HCT116 (cell line): ENCODE measurements at regions not wholly inside any gene's neighbourhood (a gene's known extent, or its start where the extent isn't known, plus 50 kb on each side); places are given as distances from the start of the nearest gene placed in this dataset.

Experiments used
- ATAC-seq: fragments of 200-7000 bp; cut with Tn5 transposase; 2 replicates; pipeline ENCODE4 v1.9.1; 2020; ENCODE audit warnings: mild to moderate bottlenecking, moderate library complexity
- BruUV-seq: library from RNA; stranded (reverse); fragments of 400-500 nt; replicated peaks from 2 replicates; lab custom pipeline; 2021; lab: Mats Ljungman, UMichigan
- CTCF ChIA-PET: fragments of 300-600 bp; sonication (Branson Sonifier 250); formaldehyde crosslinking; loops from one replicate; lab custom pipeline; 2021; ENCODE audit warnings: antibody characterized with exemption; lab: Charles Lee
- POLR2A ChIA-PET: fragments of 300-600, 350-600 bp; sonication (Branson Sonifier 250); formaldehyde crosslinking; loops from one replicate; lab custom pipeline; 2021; ENCODE audit warnings: antibody characterized with exemption; lab: Charles Lee
- RAD21 ChIA-PET, 2 experiments: fragments of 300-600 bp; sonication (Branson Sonifier 250); formaldehyde crosslinking; loops; one replicate each; lab custom pipeline; 2023; ENCODE audit warnings: low total read pairs in 2 of 2; ENCODE audit not compliant: uncharacterized antibody in 2 of 2, unreplicated experiment in 2 of 2, low non-redundant PET in 1 of 2; lab: Charles Lee
- DNase-seq: peaks from one replicate; pipeline ENCODE4 v3.0.0-alpha.2; 2010; ENCODE audit warnings: low read depth, low spot score
- H2AFZ ChIP-seq: fragments of 200-600 bp; shearing (Covaris generic), sonication (generic); 2 replicates; pipeline ENCODE4 v1.6.1; 2017; ENCODE audit warnings: low read depth, mixed run types, mixed read lengths, antibody characterized with exemption, low read length; ENCODE audit not compliant: poor library complexity, severe bottlenecking
- H3K27ac ChIP-seq: 2 replicates; pipeline ENCODE4 v1.5.1; 2012; ENCODE audit warnings: low read depth, low read length
- H3K27me3 ChIP-seq: fragments of 200-600 bp; sonication (generic); 2 replicates; pipeline ENCODE4 v1.6.1; 2016; ENCODE audit warnings: mixed run types, low read length, mixed read lengths; ENCODE audit not compliant: insufficient read depth
- H3K36me3 ChIP-seq, 2 experiments: fragments of 200-500 bp in 1 of 2; fragments of 200-600 bp in 1 of 2; sonication (Bioruptor generic) in 1 of 2; sonication (generic) in 1 of 2; 2 replicates each; pipeline versions ENCODE4 v1.5.1 to v1.6.1; 2014 to 2016; ENCODE audit warnings: low read length in 2 of 2, inconsistent platforms in 1 of 2, mixed read lengths in 1 of 2, mixed run types in 1 of 2; ENCODE audit not compliant: insufficient read depth in 2 of 2, control insufficient read depth in 1 of 2
- H3K4me1 ChIP-seq, 2 experiments: fragments of 200-600 bp in 1 of 2; sonication (generic) in 1 of 2; 2 replicates each; pipeline versions ENCODE4 v1.5.1 to v1.6.1; 2012 to 2017; ENCODE audit warnings: low read length in 2 of 2, inconsistent platforms in 1 of 2, mild to moderate bottlenecking in 1 of 2, mixed read lengths in 1 of 2, mixed run types in 1 of 2, moderate library complexity in 1 of 2; ENCODE audit not compliant: insufficient read depth in 2 of 2, control insufficient read depth in 1 of 2
- H3K4me2 ChIP-seq: fragments of 200-600 bp; sonication (generic); 2 replicates; pipeline ENCODE4 v1.6.1; 2017; ENCODE audit warnings: mixed run types, low read length, mixed read lengths
- H3K4me3 ChIP-seq, 2 experiments: fragments of 200-600 bp in 1 of 2; sonication (generic) in 1 of 2; replicated peaks in 1 of 2; 2 replicates each; pipeline ENCODE4 v1.5.1; 2011 to 2016; ENCODE audit warnings: low read length in 2 of 2, control low read depth in 1 of 2, low read depth in 1 of 2, mild to moderate bottlenecking in 1 of 2, mixed read lengths in 1 of 2, mixed run types in 1 of 2
- H3K79me2 ChIP-seq: fragments of 200-600 bp; sonication (generic); 2 replicates; pipeline ENCODE4 v1.6.1; 2017; ENCODE audit warnings: mild to moderate bottlenecking, mixed run types, low read length, moderate library complexity, mixed read lengths; ENCODE audit not compliant: insufficient read depth
- H3K9ac ChIP-seq: fragments of 200-600 bp; sonication (generic); 2 replicates; pipeline ENCODE4 v1.6.1; 2016; ENCODE audit warnings: low read length, mixed read lengths
- H3K9me2 ChIP-seq: fragments of 200-600 bp; sonication (generic), shearing (Covaris generic); 2 replicates; pipeline ENCODE4 v1.6.1; 2017; ENCODE audit warnings: mixed run types, mild to moderate bottlenecking, moderate library complexity; ENCODE audit not compliant: insufficient read depth
- H3K9me3 ChIP-seq, 2 experiments: fragments of 200-500 bp in 1 of 2; fragments of 200-600 bp in 1 of 2; sonication (Bioruptor generic) in 1 of 2; sonication (generic) in 1 of 2; 2 replicates each; pipeline ENCODE4 v1.6.1; 2014 to 2017; ENCODE audit warnings: low read length in 2 of 2, mixed read lengths in 2 of 2, inconsistent platforms in 1 of 2, low read depth in 1 of 2, mild to moderate bottlenecking in 1 of 2, mixed run types in 1 of 2, moderate library complexity in 1 of 2; ENCODE audit not compliant: control insufficient read depth in 1 of 2, insufficient read depth in 1 of 2
- H4K20me1 ChIP-seq: fragments of 200-600 bp; sonication (generic), shearing (Covaris generic); 2 replicates; pipeline ENCODE4 v1.6.1; 2017; ENCODE audit warnings: mixed run types, mild to moderate bottlenecking, moderate library complexity; ENCODE audit not compliant: insufficient read depth
- ATF3 ChIP-seq: IDR thresholded peaks from 2 replicates; pipeline ENCODE4 v1.6.1; 2012
- CBX3 ChIP-seq: IDR thresholded peaks from 2 replicates; pipeline ENCODE4 v1.6.1; 2012; ENCODE audit warnings: low read depth
- CEBPB ChIP-seq: IDR thresholded peaks from 2 replicates; pipeline ENCODE4 v1.6.1; 2012; ENCODE audit warnings: low read depth
- EGR1 ChIP-seq: IDR thresholded peaks from 2 replicates; pipeline ENCODE4 v1.6.1; 2012; ENCODE audit warnings: low read depth
- ELF1 ChIP-seq: IDR thresholded peaks from 2 replicates; pipeline ENCODE4 v1.6.1; 2012; ENCODE audit warnings: low read depth, borderline replicate concordance
- EZH2 ChIP-seq: fragments of 200-600 bp; sonication (generic); IDR thresholded peaks from 2 replicates; pipeline ENCODE4 v1.6.1; 2017; ENCODE audit warnings: antibody characterized with exemption, mixed run types
- JUND ChIP-seq: IDR thresholded peaks from 2 replicates; pipeline ENCODE4 v1.6.1; 2012
- POLR2A ChIP-seq: IDR thresholded peaks from 2 replicates; pipeline ENCODE4 v1.7.0; 2011; ENCODE audit warnings: borderline replicate concordance; ENCODE audit not compliant: insufficient read depth, insufficient read length; ENCODE audit errors: extremely low read depth
- POLR2AphosphoS5 ChIP-seq: IDR thresholded peaks from 2 replicates; pipeline ENCODE4 v1.6.1; 2011; ENCODE audit warnings: mild to moderate bottlenecking, low read depth, low read length, moderate library complexity
- RAD21 ChIP-seq: IDR thresholded peaks from 2 replicates; pipeline ENCODE4 v1.6.1; 2012; ENCODE audit warnings: low read depth, mild to moderate bottlenecking
- SIN3A ChIP-seq: IDR thresholded peaks from 2 replicates; pipeline ENCODE4 v1.6.1; 2012; ENCODE audit warnings: low read depth
- SP1 ChIP-seq: IDR thresholded peaks from 2 replicates; pipeline ENCODE4 v1.6.1; 2012; ENCODE audit warnings: low read depth
- SRF ChIP-seq: IDR thresholded peaks from 2 replicates; pipeline ENCODE4 v1.6.1; 2012; ENCODE audit warnings: low read depth
- ZFX ChIP-seq: fragments of 450-650 bp; IDR thresholded peaks from 2 replicates; pipeline ENCODE4 v1.6.1; 2017
- ZNF274 ChIP-seq: fragments of 200-500 bp; sonication (Bioruptor generic); IDR thresholded peaks from 2 replicates; pipeline ENCODE4 v1.6.1; 2014; ENCODE audit warnings: mild to moderate bottlenecking, low read depth, low read length, inconsistent platforms
- intact Hi-C: fragments of 100-400 bp; cut with micrococcal nuclease; formaldehyde crosslinking; loops from 2 replicates; pipeline ENCODE4 v1.10.0; 2022
- TF ChIP-seq, protein P1 (sequence below): IDR thresholded peaks from 2 replicates; pipeline ENCODE4 v1.6.1; 2012

GRCh38 chr9:118736406-118736805, 632.8 kb downstream of the BRINP1 start:
- no peak overlapping the region for H2AFZ ChIP-seq
- no peaks in the 10 kb centered on the region for H4K20me1 ChIP-seq
- H3K36me3 ChIP-seq, result no peaks in the 10 kb centered on the region
- CTCF ChIA-PET, result no interaction called here
- no peak overlapping the region for H3K27ac ChIP-seq
- peaks cover 14 to 35% of the 10 kb centered on the region in 2 experiments; a peak in 2 of 4 replicates for H3K9me3 ChIP-seq
- intact Hi-C loops, result no loop called here
- no peaks in the 10 kb centered on the region for H3K9me2 ChIP-seq
- H3K9ac ChIP-seq, result no peak overlapping the region
- RAD21 ChIA-PET, result no interaction called here
- TF ChIP-seq, protein P1, sequence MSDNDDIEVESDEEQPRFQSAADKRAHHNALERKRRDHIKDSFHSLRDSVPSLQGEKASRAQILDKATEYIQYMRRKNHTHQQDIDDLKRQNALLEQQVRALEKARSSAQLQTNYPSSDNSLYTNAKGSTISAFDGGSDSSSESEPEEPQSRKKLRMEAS, result no peak
- TF ChIP-seq CBX3 (no peak), JUND (no peak), POLR2A (no peak), RAD21 (no peak), SIN3A (no peak), EZH2 (no peak), EGR1 (no peak), ELF1 (no peak), ATF3 (no peak), SP1 (no peak), POLR2AphosphoS5 (no peak), ZFX (no peak), SRF (no peak), ZNF274 (no peak), CEBPB (no peak)
- TF ChIP-seq, all 23 proteins: peak for 0
- H3K4me1 ChIP-seq, result no peaks in the 10 kb centered on the region
- H3K79me2 ChIP-seq, result no peaks in the 10 kb centered on the region
- no peak overlapping the region for H3K4me3 ChIP-seq
- no peak for DNase-seq
- POLR2A ChIA-PET, result no interaction called here
- no peaks in the 10 kb centered on the region for H3K27me3 ChIP-seq
- no peak for ATAC-seq
- BruUV-seq, result no TSS peak
- no peak overlapping the region for H3K4me2 ChIP-seq
